Breast epithelium (tissue), 4 donors: ENCODE measurements at regions not wholly inside any gene's neighbourhood (a gene's known extent, or its start where the extent isn't known, plus 50 kb on each side); places are given as distances from the start of the nearest gene placed in this dataset.

Experiments used
- DNase-seq, 2 donors: peaks; one replicate each; pipeline ENCODE4 v3.0.0-alpha.2; 2019; ENCODE audit warnings: low spot score in 2 of 2
- H3K27ac ChIP-seq, 2 donors: fragments of 200-600 bp; sonication (generic) in 1 of 2; one replicate each; pipeline ENCODE4 v1.5.1; 2016 to 2019; ENCODE audit warnings: mild to moderate bottlenecking in 1 of 2
- H3K27me3 ChIP-seq, 2 donors: fragments of 200-600 bp; sonication (generic) in 1 of 2; one replicate each; pipeline versions ENCODE4 v1.5.1 to v1.6.0; 2017 to 2019; ENCODE audit warnings: control low read depth in 1 of 2, mild to moderate bottlenecking in 1 of 2
- H3K36me3 ChIP-seq: fragments of 200-600 bp; one replicate; pipeline ENCODE4 v1.5.1; 2019
- H3K4me1 ChIP-seq, 2 donors: fragments of 200-600 bp; sonication (generic); one replicate each; pipeline ENCODE4 v1.5.1; 2016 to 2019; ENCODE audit warnings: control low read depth in 1 of 2
- H3K4me3 ChIP-seq, 3 donors: fragments of 200-600 bp; sonication (generic); 1 replicate in 2 of 3; 2 replicates in 1 of 3; pipeline ENCODE4 v1.5.1; 2016 to 2019; ENCODE audit warnings: mild to moderate bottlenecking in 3 of 3, moderate library complexity in 2 of 3
- H3K9me3 ChIP-seq, 2 donors: fragments of 200-600 bp; sonication (generic) in 1 of 2; one replicate each; pipeline ENCODE4 v1.5.1; 2016 to 2019; ENCODE audit warnings: control low read depth in 1 of 2
- POLR2A ChIP-seq: fragments of 450-650 bp; IDR thresholded peaks from one replicate; pipeline ENCODE4 v1.6.1; 2016; ENCODE audit warnings: antibody characterized with exemption, mild to moderate bottlenecking, moderate library complexity
- POLR2AphosphoS5 ChIP-seq, 3 donors: sonication (generic); formaldehyde crosslinking; IDR thresholded peaks; one replicate each; pipeline ENCODE4 v1.6.1; 2017; ENCODE audit warnings: antibody characterized with exemption in 3 of 3
- intact Hi-C: fragments of 100-400 bp; cut with DNase I; formaldehyde crosslinking; loops from one replicate; pipeline ENCODE4 v1.15.1; 2023; ENCODE audit warnings: low total_unique reads
- TF ChIP-seq, protein P1 (sequence below), 3 donors: fragments of 450-650 bp; IDR thresholded peaks; one replicate each; pipeline ENCODE4 v1.5.1; 2016 to 2017; ENCODE audit warnings: antibody characterized with exemption in 3 of 3, mild to moderate bottlenecking in 3 of 3, moderate library complexity in 3 of 3

- TF ChIP-seq POLR2AphosphoS5 (IDR thresholded peaks at IDR 0.05) (no peak), POLR2A (no peak)
- TF ChIP-seq, protein P1, sequence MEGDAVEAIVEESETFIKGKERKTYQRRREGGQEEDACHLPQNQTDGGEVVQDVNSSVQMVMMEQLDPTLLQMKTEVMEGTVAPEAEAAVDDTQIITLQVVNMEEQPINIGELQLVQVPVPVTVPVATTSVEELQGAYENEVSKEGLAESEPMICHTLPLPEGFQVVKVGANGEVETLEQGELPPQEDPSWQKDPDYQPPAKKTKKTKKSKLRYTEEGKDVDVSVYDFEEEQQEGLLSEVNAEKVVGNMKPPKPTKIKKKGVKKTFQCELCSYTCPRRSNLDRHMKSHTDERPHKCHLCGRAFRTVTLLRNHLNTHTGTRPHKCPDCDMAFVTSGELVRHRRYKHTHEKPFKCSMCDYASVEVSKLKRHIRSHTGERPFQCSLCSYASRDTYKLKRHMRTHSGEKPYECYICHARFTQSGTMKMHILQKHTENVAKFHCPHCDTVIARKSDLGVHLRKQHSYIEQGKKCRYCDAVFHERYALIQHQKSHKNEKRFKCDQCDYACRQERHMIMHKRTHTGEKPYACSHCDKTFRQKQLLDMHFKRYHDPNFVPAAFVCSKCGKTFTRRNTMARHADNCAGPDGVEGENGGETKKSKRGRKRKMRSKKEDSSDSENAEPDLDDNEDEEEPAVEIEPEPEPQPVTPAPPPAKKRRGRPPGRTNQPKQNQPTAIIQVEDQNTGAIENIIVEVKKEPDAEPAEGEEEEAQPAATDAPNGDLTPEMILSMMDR (IDR thresholded peaks at IDR 0.05): no peak
- Histone ChIP-seq H3K4me1 (no peaks in the 10 kb centered on the region), H3K27ac (no peak overlapping the region), H3K36me3 (no peaks in the 10 kb centered on the region), H3K9me3 (no peaks in the 10 kb centered on the region), H3K4me3 (no peak overlapping the region), H3K27me3 (no peaks in the 10 kb centered on the region)
- intact Hi-C loops: loop anchor here (10.0 kb wide), 2 partner anchors 279 to 399 kb away; no protein-coding TSS in a partner anchor
- DNase-seq: no peak
These were observed 83.1 kb upstream of the GAREM1 start for GRCh38 chr18:32553640-32554365.

- intact Hi-C loops: loop anchor here (10.0 kb wide), 2 partner anchors 278 to 398 kb away; no protein-coding TSS in a partner anchor
- no peak overlapping the region for H3K4me3 ChIP-seq
- no peaks in the 10 kb centered on the region for H3K27me3 ChIP-seq
- TF ChIP-seq POLR2AphosphoS5 (IDR thresholded peaks at IDR 0.05) (no peak), POLR2A (no peak)
- TF ChIP-seq, protein P1 (IDR thresholded peaks at IDR 0.05): no peak
- DNase-seq: no peak
- no peaks in the 10 kb centered on the region for H3K4me1 ChIP-seq
- H3K9me3 ChIP-seq: no peaks in the 10 kb centered on the region
- no peaks in the 10 kb centered on the region for H3K36me3 ChIP-seq
- H3K27ac ChIP-seq: no peak overlapping the region
These were observed 82.5 kb upstream of the GAREM1 start for GRCh38 chr18:32553174-32553573.

DNA sequence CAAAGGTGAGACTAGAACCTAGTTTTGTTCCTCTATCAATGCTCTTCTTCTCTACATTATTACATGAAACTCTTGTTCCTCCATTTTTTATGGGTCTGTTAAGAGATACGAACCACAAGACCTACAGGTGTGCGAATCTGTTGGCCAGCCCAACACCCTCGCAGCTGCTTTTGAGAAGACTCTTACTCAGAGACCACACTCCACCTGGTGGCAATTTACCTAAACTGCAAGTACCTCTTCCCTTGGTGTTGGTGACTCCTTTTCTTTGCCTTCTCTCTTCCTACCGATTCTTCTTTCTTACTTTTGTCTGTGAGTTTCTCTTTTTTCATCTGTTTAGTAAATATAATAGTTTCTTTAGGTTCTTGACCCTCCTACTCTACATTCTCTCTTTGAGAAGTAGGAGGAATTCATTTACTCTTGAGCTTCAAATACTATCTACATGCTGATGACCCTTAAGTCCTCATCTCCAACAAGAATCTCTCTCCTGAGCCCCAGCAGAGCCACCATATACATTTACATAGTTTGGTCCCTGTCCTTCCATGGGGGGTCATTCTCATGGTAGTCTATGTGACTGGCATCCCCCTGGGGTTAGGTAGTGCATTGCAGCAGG is 81.8 kb upstream of the GAREM1 start:
- Histone ChIP-seq H3K4me1 (no peaks in the 10 kb centered on the region), H3K9me3 (no peaks in the 10 kb centered on the region), H3K27me3 (no peaks in the 10 kb centered on the region), H3K27ac (no peak overlapping the region), H3K36me3 (no peaks in the 10 kb centered on the region), H3K4me3 (no peak overlapping the region)
- peak in 1 of 2 donors; percentile 56 for DNase-seq
- intact Hi-C loops: loop anchor here (10.0 kb wide), 2 partner anchors 278 to 398 kb away; no protein-coding TSS in a partner anchor
- TF ChIP-seq, protein P1 (IDR thresholded peaks at IDR 0.05): peak; percentile 68 to 81 (median 79)
- TF ChIP-seq POLR2A: no peak

- Histone ChIP-seq H3K36me3 (no peaks in the 10 kb centered on the region), H3K27me3 (no peaks in the 10 kb centered on the region), H3K4me1 (no peaks in the 10 kb centered on the region), H3K4me3 (no peak overlapping the region), H3K9me3 (no peaks in the 10 kb centered on the region), H3K27ac (no peak overlapping the region)
- intact Hi-C loops: loop anchor here (10.0 kb wide), 2 partner anchors 276 to 396 kb away; no protein-coding TSS in a partner anchor
- no peak for DNase-seq
- no peak for TF ChIP-seq POLR2A
- no peak for TF ChIP-seq POLR2AphosphoS5 (IDR thresholded peaks at IDR 0.05)
- TF ChIP-seq, protein P1 (IDR thresholded peaks at IDR 0.05): no peak
These were observed 80.3 kb upstream of the GAREM1 start for GRCh38 chr18:32550963-32551362.
